ENCODE measurements at regions not wholly inside any gene's neighbourhood (a gene's known extent, or its start where the extent isn't known, plus 50 kb on each side); places are given as distances from the start of the nearest gene placed in this dataset.

- Histone ChIP-seq H3K4me2 (replicated peaks; ENCODE audit: low read depth, low read length, poor library complexity, severe bottlenecking) (no peak overlapping the region), H3K79me2 (ENCODE audit: control insufficient read depth, insufficient read depth, low read length) (no peaks in the 10 kb centered on the region), H3K27me3 (replicated peaks in 1 of 4; ENCODE audit: control extremely low read depth in 1 of 4, control insufficient read depth in 3 of 4, insufficient read depth in 4 of 4, low read length in 3 of 4) (no peaks in the 10 kb centered on the region), H2AFZ (ENCODE audit: insufficient read depth, low read depth, low read length, poor library complexity, severe bottlenecking) (no peak overlapping the region), H3K4me1 (ENCODE audit: control insufficient read depth in 2 of 2, insufficient read depth in 2 of 2, low read length in 2 of 2) (peaks cover 12 to 15% of the 10 kb centered on the region in 2 donors), H3K36me3 (replicated peaks in 1 of 2; ENCODE audit: control extremely low read depth in 1 of 2, control insufficient read depth in 1 of 2, extremely low read depth in 1 of 2, insufficient read depth in 2 of 2, low read length in 1 of 2) (no peaks in the 10 kb centered on the region), H4K20me1 (ENCODE audit: control insufficient read depth, insufficient read depth, low read length, poor library complexity, severe bottlenecking) (no peaks in the 10 kb centered on the region), H3K27ac (ENCODE audit: low read length in 2 of 2) (no peak overlapping the region), H3K9me3 (ENCODE audit: control extremely low read depth in 1 of 3, control insufficient read depth in 2 of 3, insufficient read depth in 1 of 3, low read length in 2 of 3) (peaks cover 5 to 9% (median 8%) of the 10 kb centered on the region in 3 donors), H3K4me3 (ENCODE audit: control extremely low read depth in 1 of 5, extremely low read depth in 1 of 5, insufficient read depth in 1 of 5, low read depth in 2 of 5, low read length in 4 of 5) (no peak overlapping the region), H3K9ac (ENCODE audit: low read length) (no peak overlapping the region)
- no CpG with 5 or more reads among the region's 1 CpG for WGBS (ENCODE audit: insufficient coverage)
- ATAC-seq (ENCODE audit: low read depth), result no peak
- POLR2A ChIA-PET, result no interaction called here
- no peak overlapping the region for H3K27ac Mint-ChIP-seq
- TF ChIP-seq EZH2 (IDR thresholded peaks at IDR 0.05; ENCODE audit: borderline replicate concordance, insufficient read depth, low read depth, low read length, poor library complexity, severe bottlenecking) (no peak), CTCF (IDR thresholded peaks at IDR 0.05) (no peak)
- peaks cover 10% of the 10 kb centered on the region for H3K9me3 Mint-ChIP-seq (ENCODE audit: insufficient read depth)
- peaks cover 13% of the 10 kb centered on the region for H3K27me3 Mint-ChIP-seq
- H3K4me3 Mint-ChIP-seq, result no peak overlapping the region
- CTCF ChIA-PET, result no interaction called here
- DNase-seq, result no peak
- peaks cover 15% of the 10 kb centered on the region for H3K4me1 Mint-ChIP-seq
- intact Hi-C loops (cut with micrococcal nuclease), result loop anchor here (10.0 kb wide), 1 partner anchor 168 kb away; the partner anchor contains the start of gene PIK3R1
Measured at GRCh38 chr5:68047035-68047434, 168.5 kb upstream of the PIK3R1 start.

GRCh38 chr5:68046445-68046844 lies 169.1 kb upstream of the PIK3R1 start:
- no peak overlapping the region for H3K27ac ChIP-seq (ENCODE audit: low read length in 2 of 2)
- H3K4me3 ChIP-seq (ENCODE audit: control extremely low read depth in 1 of 5, extremely low read depth in 1 of 5, insufficient read depth in 1 of 5, low read depth in 2 of 5, low read length in 4 of 5), result no peak overlapping the region
- no peak overlapping the region for H3K9ac ChIP-seq (ENCODE audit: low read length)
- H2AFZ ChIP-seq (ENCODE audit: insufficient read depth, low read depth, low read length, poor library complexity, severe bottlenecking), result no peak overlapping the region
- ChIA-PET POLR2A (no interaction called here), CTCF (interaction anchor here (0.7 kb wide), 1 partner anchor 10 kb away, joined by 3 read pairs; no protein-coding TSS in a partner anchor)
- intact Hi-C loops (cut with micrococcal nuclease), result loop anchor here (10.0 kb wide), 1 partner anchor 168 kb away; the partner anchor contains the start of gene PIK3R1
- no peaks in the 10 kb centered on the region for H3K79me2 ChIP-seq (ENCODE audit: control insufficient read depth, insufficient read depth, low read length)
- ATAC-seq (ENCODE audit: low read depth) (no peak), DNase-seq (no peak)
- Mint-ChIP-seq H3K27me3 (peaks cover 7% of the 10 kb centered on the region), H3K9me3 (ENCODE audit: insufficient read depth) (peaks cover 8% of the 10 kb centered on the region), H3K4me1 (peaks cover 20% of the 10 kb centered on the region), H3K27ac (no peak overlapping the region), H3K4me3 (no peak overlapping the region)
- no CpG with 5 or more reads among the region's 5 CpGs for WGBS (ENCODE audit: insufficient coverage)
- no peak overlapping the region for H3K4me2 ChIP-seq (replicated peaks; ENCODE audit: low read depth, low read length, poor library complexity, severe bottlenecking)
- H3K4me1 ChIP-seq (ENCODE audit: control insufficient read depth in 2 of 2, insufficient read depth in 2 of 2, low read length in 2 of 2), result peaks cover 18 to 21% of the 10 kb centered on the region in 2 donors
- TF ChIP-seq CTCF (IDR thresholded peaks at IDR 0.05) (no peak), EZH2 (IDR thresholded peaks at IDR 0.05; ENCODE audit: borderline replicate concordance, insufficient read depth, low read depth, low read length, poor library complexity, severe bottlenecking) (no peak)
- H3K36me3 ChIP-seq (replicated peaks in 1 of 2; ENCODE audit: control extremely low read depth in 1 of 2, control insufficient read depth in 1 of 2, extremely low read depth in 1 of 2, insufficient read depth in 2 of 2, low read length in 1 of 2), result no peaks in the 10 kb centered on the region
- peaks cover 5 to 9% (median 8%) of the 10 kb centered on the region in 3 donors for H3K9me3 ChIP-seq (ENCODE audit: control extremely low read depth in 1 of 3, control insufficient read depth in 2 of 3, insufficient read depth in 1 of 3, low read length in 2 of 3)
- H3K27me3 ChIP-seq (replicated peaks in 1 of 4; ENCODE audit: control extremely low read depth in 1 of 4, control insufficient read depth in 3 of 4, insufficient read depth in 4 of 4, low read length in 3 of 4), result no peaks in the 10 kb centered on the region
- H4K20me1 ChIP-seq (ENCODE audit: control insufficient read depth, insufficient read depth, low read length, poor library complexity, severe bottlenecking), result no peaks in the 10 kb centered on the region

Data from B cell (primary cell).